ENCODE measurements at regions not wholly inside any gene's neighbourhood (a gene's known extent, or its start where the extent isn't known, plus 50 kb on each side); places are given as distances from the start of the nearest gene placed in this dataset.

- DNase-seq (ENCODE audit: insufficient read length, low spot score), result no peak
- no peak for TF ChIP-seq CTCF (IDR thresholded peaks at IDR 0.05; ENCODE audit: insufficient read depth, missing control alignments)
- no peak for FAIRE-seq
Measured at GRCh38 chr7:3172768-3173280, 128.2 kb upstream of the SDK1 start.

- DNase-seq (ENCODE audit: insufficient read length, low spot score), result no peak
- no peak for FAIRE-seq
- no peak for TF ChIP-seq CTCF (IDR thresholded peaks at IDR 0.05; ENCODE audit: insufficient read depth, missing control alignments)
Measured at GRCh38 chr7:3174515-3175284, 126.4 kb upstream of the SDK1 start.

GRCh38 chr7:3175285-3175902 lies 125.7 kb upstream of the SDK1 start:
- FAIRE-seq, result no peak
- TF ChIP-seq CTCF (IDR thresholded peaks at IDR 0.05; ENCODE audit: insufficient read depth, missing control alignments), result no peak

GRCh38 chr7:3176112-3177000 lies 124.7 kb upstream of the SDK1 start:
- TF ChIP-seq CTCF (IDR thresholded peaks at IDR 0.05; ENCODE audit: insufficient read depth, missing control alignments), result no peak
- DNase-seq (ENCODE audit: insufficient read length, low spot score) (no peak), FAIRE-seq (no peak)

More at GRCh38 chr7:3175285-3175902, 125.7 kb upstream of the SDK1 start:
- DNase-seq (ENCODE audit: insufficient read length, low spot score), result no peak

- no peak for DNase-seq (ENCODE audit: insufficient read length, low spot score)
- no peak for FAIRE-seq
- no peak for TF ChIP-seq CTCF (IDR thresholded peaks at IDR 0.05; ENCODE audit: insufficient read depth, missing control alignments)
Measured at GRCh38 chr7:3177271-3177670, 123.8 kb upstream of the SDK1 start.

GRCh38 chr7:3179456-3179855 lies 121.6 kb upstream of the SDK1 start:
- DNase-seq (ENCODE audit: insufficient read length, low spot score) (no peak), FAIRE-seq (no peak)
- TF ChIP-seq CTCF (IDR thresholded peaks at IDR 0.05; ENCODE audit: insufficient read depth, missing control alignments), result no peak

Measured in D721Med (cell line).